ENCODE measurements at regions not wholly inside any gene's neighbourhood (a gene's known extent, or its start where the extent isn't known, plus 50 kb on each side); places are given as distances from the start of the nearest gene placed in this dataset.

- H3K27me3 ChIP-seq (ENCODE audit: insufficient read depth, low read length) = no peaks in the 10 kb centered on the region
- H3K4me1 ChIP-seq (ENCODE audit: insufficient read depth, low read length) = peaks cover 15% of the 10 kb centered on the region; the same call in 1 of the 2 replicates
- no peak overlapping the region for H3K9ac ChIP-seq (ENCODE audit: low read depth, low read length)
- H3K27ac ChIP-seq (ENCODE audit: low read length) = peak overlapping the region; percentile 46
- H3K9me3 ChIP-seq (ENCODE audit: insufficient read depth, low read depth, low read length) = no peaks in the 10 kb centered on the region
- peak overlapping the region; percentile 15; the same call in 1 of the 2 replicates for H3K4me3 ChIP-seq (ENCODE audit: low read length)
- no peaks in the 10 kb centered on the region for H3K36me3 ChIP-seq (ENCODE audit: insufficient read depth, low read depth, low read length)
Measured at GRCh38 chr1:238254935-238255334, 364.2 kb upstream of the ZP4 start.

- Histone ChIP-seq H3K4me1 (ENCODE audit: insufficient read depth, low read length) (peaks cover 15% of the 10 kb centered on the region; the same call in 1 of the 2 replicates), H3K27me3 (ENCODE audit: insufficient read depth, low read length) (no peaks in the 10 kb centered on the region), H3K27ac (ENCODE audit: low read length) (no peak overlapping the region), H3K36me3 (ENCODE audit: insufficient read depth, low read depth, low read length) (no peaks in the 10 kb centered on the region), H3K4me3 (ENCODE audit: low read length) (no peak overlapping the region), H3K9me3 (ENCODE audit: insufficient read depth, low read depth, low read length) (no peaks in the 10 kb centered on the region), H3K9ac (ENCODE audit: low read depth, low read length) (no peak overlapping the region)
Measured at GRCh38 chr1:238252033-238252802, 361.5 kb upstream of the ZP4 start.

GRCh38 chr1:238248356-238248755 is 357.6 kb upstream of the ZP4 start:
- Histone ChIP-seq H3K9me3 (ENCODE audit: insufficient read depth, low read depth, low read length) (no peaks in the 10 kb centered on the region), H3K27ac (ENCODE audit: low read length) (no peak overlapping the region), H3K4me1 (ENCODE audit: insufficient read depth, low read length) (no peaks in the 10 kb centered on the region; the same call in 1 of the 2 replicates), H3K9ac (ENCODE audit: low read depth, low read length) (no peak overlapping the region), H3K4me3 (ENCODE audit: low read length) (no peak overlapping the region), H3K36me3 (ENCODE audit: insufficient read depth, low read depth, low read length) (no peaks in the 10 kb centered on the region), H3K27me3 (ENCODE audit: insufficient read depth, low read length) (no peaks in the 10 kb centered on the region)

- Histone ChIP-seq H3K9ac (ENCODE audit: low read depth, low read length) (no peak overlapping the region), H3K4me1 (ENCODE audit: insufficient read depth, low read length) (no peaks in the 10 kb centered on the region), H3K36me3 (ENCODE audit: insufficient read depth, low read depth, low read length) (no peaks in the 10 kb centered on the region), H3K4me3 (ENCODE audit: low read length) (no peak overlapping the region), H3K27me3 (ENCODE audit: insufficient read depth, low read length) (no peaks in the 10 kb centered on the region), H3K9me3 (ENCODE audit: insufficient read depth, low read depth, low read length) (no peaks in the 10 kb centered on the region), H3K27ac (ENCODE audit: low read length) (no peak overlapping the region)
Measured at GRCh38 chr1:238242181-238242580, 351.5 kb upstream of the ZP4 start.

- Histone ChIP-seq H3K4me3 (ENCODE audit: low read length) (no peak overlapping the region), H3K36me3 (ENCODE audit: insufficient read depth, low read depth, low read length) (no peaks in the 10 kb centered on the region), H3K27ac (ENCODE audit: low read length) (no peak overlapping the region), H3K9me3 (ENCODE audit: insufficient read depth, low read depth, low read length) (no peaks in the 10 kb centered on the region), H3K4me1 (ENCODE audit: insufficient read depth, low read length) (no peaks in the 10 kb centered on the region), H3K27me3 (ENCODE audit: insufficient read depth, low read length) (no peaks in the 10 kb centered on the region), H3K9ac (ENCODE audit: low read depth, low read length) (no peak overlapping the region)
Measured at GRCh38 chr1:238241607-238242006, 350.9 kb upstream of the ZP4 start.

- H3K4me1 ChIP-seq (ENCODE audit: insufficient read depth, low read length) = no peaks in the 10 kb centered on the region
- no peaks in the 10 kb centered on the region for H3K27me3 ChIP-seq (ENCODE audit: insufficient read depth, low read length)
- H3K9me3 ChIP-seq (ENCODE audit: insufficient read depth, low read depth, low read length) = no peaks in the 10 kb centered on the region; the same call in 1 of the 2 replicates
- H3K9ac ChIP-seq (ENCODE audit: low read depth, low read length) = no peak overlapping the region
- no peak overlapping the region for H3K27ac ChIP-seq (ENCODE audit: low read length)
- H3K4me3 ChIP-seq (ENCODE audit: low read length) = no peak overlapping the region
- no peaks in the 10 kb centered on the region for H3K36me3 ChIP-seq (ENCODE audit: insufficient read depth, low read depth, low read length)
Measured at GRCh38 chr1:238239343-238239742, 348.6 kb upstream of the ZP4 start.

- H3K27me3 ChIP-seq (ENCODE audit: insufficient read depth, low read length) = no peaks in the 10 kb centered on the region
- no peak overlapping the region for H3K9ac ChIP-seq (ENCODE audit: low read depth, low read length)
- no peak overlapping the region for H3K4me3 ChIP-seq (ENCODE audit: low read length)
- H3K36me3 ChIP-seq (ENCODE audit: insufficient read depth, low read depth, low read length) = no peaks in the 10 kb centered on the region
- no peak overlapping the region for H3K27ac ChIP-seq (ENCODE audit: low read length)
- no peaks in the 10 kb centered on the region; the same call in 1 of the 2 replicates for H3K9me3 ChIP-seq (ENCODE audit: insufficient read depth, low read depth, low read length)
- no peaks in the 10 kb centered on the region for H3K4me1 ChIP-seq (ENCODE audit: insufficient read depth, low read length)
Measured at GRCh38 chr1:238233966-238234365, 343.2 kb upstream of the ZP4 start.

GRCh38 chr1:238232084-238232710 is 341.5 kb upstream of the ZP4 start:
- H3K9me3 ChIP-seq (ENCODE audit: insufficient read depth, low read depth, low read length) = no peaks in the 10 kb centered on the region; the same call in 1 of the 2 replicates
- no peaks in the 10 kb centered on the region for H3K4me1 ChIP-seq (ENCODE audit: insufficient read depth, low read length)

GRCh38 chr1:238226810-238227209 is 336.1 kb upstream of the ZP4 start:
- H3K27me3 ChIP-seq (ENCODE audit: insufficient read depth, low read length) = no peaks in the 10 kb centered on the region
- H3K36me3 ChIP-seq (ENCODE audit: insufficient read depth, low read depth, low read length) = no peaks in the 10 kb centered on the region
- H3K4me1 ChIP-seq (ENCODE audit: insufficient read depth, low read length) = no peaks in the 10 kb centered on the region; the same call in 1 of the 2 replicates
- no peak overlapping the region for H3K27ac ChIP-seq (ENCODE audit: low read length)
- H3K9me3 ChIP-seq (ENCODE audit: insufficient read depth, low read depth, low read length) = peaks cover 23% of the 10 kb centered on the region
- no peak overlapping the region for H3K9ac ChIP-seq (ENCODE audit: low read depth, low read length)
- H3K4me3 ChIP-seq (ENCODE audit: low read length) = no peak overlapping the region

More at GRCh38 chr1:238232084-238232710, 341.5 kb upstream of the ZP4 start:
- Histone ChIP-seq H3K27me3 (ENCODE audit: insufficient read depth, low read length) (no peaks in the 10 kb centered on the region), H3K4me3 (ENCODE audit: low read length) (no peak overlapping the region), H3K27ac (ENCODE audit: low read length) (no peak overlapping the region), H3K36me3 (ENCODE audit: insufficient read depth, low read depth, low read length) (no peaks in the 10 kb centered on the region), H3K9ac (ENCODE audit: low read depth, low read length) (no peak overlapping the region)

- H3K27me3 ChIP-seq (ENCODE audit: insufficient read depth, low read length) = no peaks in the 10 kb centered on the region
- H3K4me3 ChIP-seq (ENCODE audit: low read length) = no peak overlapping the region
- H3K27ac ChIP-seq (ENCODE audit: low read length) = no peak overlapping the region
- no peaks in the 10 kb centered on the region; the same call in 1 of the 2 replicates for H3K4me1 ChIP-seq (ENCODE audit: insufficient read depth, low read length)
- H3K9me3 ChIP-seq (ENCODE audit: insufficient read depth, low read depth, low read length) = peaks cover 23% of the 10 kb centered on the region
- no peak overlapping the region for H3K9ac ChIP-seq (ENCODE audit: low read depth, low read length)
- H3K36me3 ChIP-seq (ENCODE audit: insufficient read depth, low read depth, low read length) = no peaks in the 10 kb centered on the region
Measured at GRCh38 chr1:238223076-238223640, 332.4 kb upstream of the ZP4 start.

GRCh38 chr1:238221738-238222137 is 331.0 kb upstream of the ZP4 start:
- H3K27me3 ChIP-seq (ENCODE audit: insufficient read depth, low read length) = no peaks in the 10 kb centered on the region
- no peaks in the 10 kb centered on the region for H3K36me3 ChIP-seq (ENCODE audit: insufficient read depth, low read depth, low read length)
- no peak overlapping the region for H3K27ac ChIP-seq (ENCODE audit: low read length)
- H3K9ac ChIP-seq (ENCODE audit: low read depth, low read length) = no peak overlapping the region
- no peaks in the 10 kb centered on the region; the same call in 1 of the 2 replicates for H3K4me1 ChIP-seq (ENCODE audit: insufficient read depth, low read length)
- peaks cover 23% of the 10 kb centered on the region for H3K9me3 ChIP-seq (ENCODE audit: insufficient read depth, low read depth, low read length)
- H3K4me3 ChIP-seq (ENCODE audit: low read length) = no peak overlapping the region

GRCh38 chr1:238214449-238214848 is 323.7 kb upstream of the ZP4 start:
- Histone ChIP-seq H3K9ac (ENCODE audit: low read depth, low read length) (no peak overlapping the region), H3K9me3 (ENCODE audit: insufficient read depth, low read depth, low read length) (peaks cover 19% of the 10 kb centered on the region), H3K36me3 (ENCODE audit: insufficient read depth, low read depth, low read length) (no peaks in the 10 kb centered on the region), H3K27ac (ENCODE audit: low read length) (no peak overlapping the region), H3K4me1 (ENCODE audit: insufficient read depth, low read length) (no peaks in the 10 kb centered on the region), H3K27me3 (ENCODE audit: insufficient read depth, low read length) (no peaks in the 10 kb centered on the region), H3K4me3 (ENCODE audit: low read length) (no peak overlapping the region)
